ENCODE measurements at regions not wholly inside any gene's neighbourhood (a gene's known extent, or its start where the extent isn't known, plus 50 kb on each side); places are given as distances from the start of the nearest gene placed in this dataset.

GRCh38 chr2:111660811-111661210 lies 223.2 kb downstream of the ANAPC1 start:
- no peak for TF ChIP-seq CTCF (conservative IDR thresholded peaks at IDR 0.05; ENCODE audit: low read depth, low read length)
- no peak for TF ChIP-seq EZH2 (IDR thresholded peaks at IDR 0.05; ENCODE audit: low read length, unreplicated experiment)
- no peak for TF ChIP-seq EZH2phosphoT487 (IDR thresholded peaks at IDR 0.05; ENCODE audit: borderline replicate concordance, low read length)

All from PC-3 (cell line).